ENCODE measurements at regions not wholly inside any gene's neighbourhood (a gene's known extent, or its start where the extent isn't known, plus 50 kb on each side); places are given as distances from the start of the nearest gene placed in this dataset.
"Not testable (repeated sequence)": the region's sequence is repeated elsewhere in the genome, so short reads cannot be mapped to it uniquely, and the experiment has no call there.

GRCh38 chr10:131579251-131580071, 267.9 kb upstream of the TCERG1L start:
- DNase-seq = no peak

- DNase-seq = no peak
Measured at GRCh38 chr10:131580076-131580652, 268.6 kb upstream of the TCERG1L start.

GRCh38 chr10:131580674-131581073, 269.2 kb upstream of the TCERG1L start:
- no peak for DNase-seq

DNA sequence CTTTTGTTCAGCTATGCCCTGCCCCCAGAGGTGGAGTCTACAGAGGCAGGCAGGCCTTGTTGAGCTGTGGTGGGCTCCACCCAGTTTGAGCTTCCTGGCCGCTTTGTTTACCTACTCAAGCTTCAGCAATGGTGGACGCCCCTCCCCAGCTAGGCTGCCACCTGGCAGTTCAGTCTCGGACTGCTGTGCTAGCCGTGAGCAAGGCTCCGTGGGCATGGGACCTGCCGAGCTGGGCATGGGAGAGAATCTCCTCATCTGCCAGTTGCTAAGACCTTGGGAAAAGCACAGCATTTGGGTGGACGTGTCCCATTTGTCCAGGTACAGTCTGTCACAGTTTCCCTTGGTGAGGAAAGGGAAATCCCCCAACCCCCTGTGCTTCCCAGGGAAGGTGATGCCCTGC, 270.0 kb upstream of the TCERG1L start:
- not testable (repeated sequence) for DNase-seq

DNA sequence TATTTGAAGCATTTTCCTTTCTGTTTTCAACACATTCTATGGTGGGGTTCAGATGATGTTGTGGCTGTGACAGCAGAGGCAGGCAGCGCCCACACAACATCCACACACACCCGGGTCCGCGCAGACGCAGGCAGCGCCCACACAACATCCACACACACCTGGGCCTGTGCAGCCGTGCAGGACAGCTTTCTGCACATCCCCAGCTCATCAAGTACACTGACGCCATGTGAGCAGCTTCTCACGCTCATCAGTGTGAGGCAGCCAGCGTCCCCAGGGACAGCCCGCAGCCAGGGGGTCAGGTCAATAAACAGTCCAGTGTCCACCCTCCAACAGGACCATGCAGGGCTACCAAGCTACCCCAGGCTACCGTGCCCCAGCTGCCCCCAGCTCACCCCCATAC, 272.8 kb upstream of the TCERG1L start:
- no peak for DNase-seq

GRCh38 chr10:131585761-131586160, 274.2 kb upstream of the TCERG1L start:
- no peak for DNase-seq

GRCh38 chr10:131586958-131587357, 275.4 kb upstream of the TCERG1L start:
- DNase-seq = no peak

DNA sequence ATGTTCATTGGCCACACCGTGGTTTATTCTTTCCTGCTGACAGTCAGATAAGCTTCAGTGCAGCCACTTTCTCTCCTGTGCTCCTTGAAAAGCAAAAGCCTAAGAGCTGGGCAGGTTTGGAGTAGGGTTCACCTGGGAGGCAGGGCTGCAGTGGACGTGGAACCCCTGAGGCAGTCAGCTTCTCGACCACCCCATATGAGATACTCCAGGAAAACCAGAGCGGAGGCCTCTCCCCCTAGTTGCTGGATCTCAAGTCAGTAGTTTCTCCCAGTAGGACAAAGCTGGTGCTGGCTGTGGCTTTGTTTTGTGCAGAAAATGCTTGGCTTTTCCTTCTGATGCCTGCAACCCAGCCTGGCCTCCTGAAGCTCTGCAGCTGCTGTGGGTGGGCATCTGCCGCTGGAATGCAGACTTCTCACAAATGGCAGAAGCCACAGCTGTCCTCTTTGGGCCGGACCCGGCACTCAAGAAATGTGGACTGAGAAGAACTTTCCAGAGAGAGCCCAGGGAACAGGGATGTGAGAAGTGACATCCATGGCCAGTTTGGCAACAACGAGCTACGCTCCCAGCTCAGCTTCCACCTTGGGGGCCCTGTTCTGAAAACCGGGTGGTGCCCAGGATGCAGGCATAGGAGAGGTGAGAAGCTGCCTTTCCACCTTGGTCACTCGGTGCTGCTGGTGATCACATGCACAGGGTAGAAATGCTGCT, 276.6 kb upstream of the TCERG1L start:
- no peak for DNase-seq

- no peak for DNase-seq
Measured at GRCh38 chr10:131588704-131589220, 277.2 kb upstream of the TCERG1L start.

DNA sequence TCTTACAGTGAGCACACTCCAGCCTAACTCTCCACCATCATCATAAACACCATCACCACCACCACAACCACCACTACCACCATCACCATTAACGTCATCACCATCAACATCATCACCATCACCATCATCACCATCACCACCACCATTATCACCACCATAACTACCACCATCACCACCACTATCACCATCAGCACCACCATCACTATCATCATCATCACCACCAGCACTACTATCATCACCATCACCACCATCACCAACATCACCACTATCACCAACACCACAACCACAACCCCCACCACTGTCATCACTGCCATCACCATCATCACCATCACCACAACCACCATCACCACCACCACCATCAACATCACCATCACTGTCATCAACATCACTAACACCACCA, 279.0 kb upstream of the TCERG1L start:
- no peak for DNase-seq

GRCh38 chr10:131591936-131592335, 280.4 kb upstream of the TCERG1L start:
- no peak for DNase-seq

DNA sequence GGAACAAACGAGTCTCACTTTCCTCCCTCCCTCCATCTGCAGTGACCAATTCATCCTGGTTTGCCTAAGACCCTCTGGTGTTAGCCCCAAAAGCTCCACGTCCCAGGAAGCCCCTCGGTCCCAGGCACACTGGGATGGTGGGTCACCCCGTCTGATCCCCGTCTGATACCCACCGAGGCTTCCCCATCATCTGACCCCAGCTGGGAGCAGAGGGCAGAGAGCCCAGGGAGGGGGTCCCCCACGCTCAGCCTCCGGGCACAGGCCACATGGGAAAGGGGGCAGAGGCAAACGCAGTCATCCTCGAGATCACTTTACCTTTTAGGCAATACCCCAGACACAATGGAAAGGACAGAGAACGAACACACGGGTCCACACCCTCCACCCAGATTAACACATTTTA, 291.6 kb upstream of the PPP2R2D start:
- no peak for DNase-seq

GRCh38 chr10:131615150-131615549, 285.7 kb upstream of the PPP2R2D start:
- no peak for DNase-seq

DNA sequence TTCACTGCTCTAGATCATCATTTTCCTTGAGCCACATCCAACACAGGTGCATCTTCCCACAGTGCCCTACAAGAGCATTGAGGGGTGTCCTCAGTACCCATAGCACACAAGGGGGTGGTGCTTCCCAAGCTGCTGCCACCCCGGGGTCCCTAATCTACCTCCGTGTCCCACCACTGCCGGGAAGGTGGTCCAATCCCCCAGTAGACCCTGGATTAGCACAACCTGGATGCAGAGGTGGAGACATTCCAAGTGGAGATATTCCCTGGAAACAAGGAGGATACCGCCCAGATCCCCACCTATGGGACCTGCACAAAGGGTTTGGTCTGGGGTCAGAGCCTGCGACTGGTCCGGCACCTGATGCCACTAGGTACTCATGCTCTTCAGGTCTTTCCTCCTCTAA, 284.8 kb upstream of the PPP2R2D start:
- no peak for DNase-seq

GRCh38 chr10:131617113-131617858, 283.5 kb upstream of the PPP2R2D start:
- DNase-seq = no peak

DNA sequence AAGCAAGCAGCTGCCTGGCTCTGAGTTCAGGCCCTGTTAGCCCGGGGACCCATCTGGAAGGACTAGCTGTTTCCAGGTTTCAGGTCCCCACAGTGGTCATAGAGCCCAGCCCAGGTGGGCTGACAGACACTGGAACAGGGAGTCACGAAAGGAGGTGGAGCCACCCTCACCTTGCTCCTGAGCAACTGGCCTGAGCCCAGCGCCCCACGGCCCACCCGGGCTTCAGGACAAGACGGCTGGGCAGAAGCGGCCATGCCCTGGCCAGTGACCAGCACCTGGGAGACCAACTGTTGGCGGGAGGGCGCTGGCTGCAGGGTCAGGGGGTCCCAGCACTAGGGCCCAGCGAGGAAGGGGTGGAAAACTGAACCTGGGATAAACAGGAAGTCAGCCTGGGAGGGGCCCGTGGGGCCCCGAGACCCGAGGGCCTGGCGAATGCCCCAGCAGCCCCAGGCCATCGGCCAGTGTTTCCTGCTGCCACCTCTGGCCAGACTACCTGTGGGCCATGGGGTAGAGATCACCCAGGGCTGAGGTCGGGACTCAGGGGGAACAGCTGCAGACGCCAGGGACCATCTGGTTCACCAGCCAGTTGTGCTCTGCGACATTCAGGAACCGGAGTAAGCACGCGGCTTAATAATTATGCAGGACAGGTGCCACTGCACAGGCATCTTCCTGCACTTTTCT, 282.1 kb upstream of the PPP2R2D start:
- DNase-seq = no peak

- no peak for DNase-seq
Measured at GRCh38 chr10:131620314-131620713, 280.5 kb upstream of the PPP2R2D start.

DNA sequence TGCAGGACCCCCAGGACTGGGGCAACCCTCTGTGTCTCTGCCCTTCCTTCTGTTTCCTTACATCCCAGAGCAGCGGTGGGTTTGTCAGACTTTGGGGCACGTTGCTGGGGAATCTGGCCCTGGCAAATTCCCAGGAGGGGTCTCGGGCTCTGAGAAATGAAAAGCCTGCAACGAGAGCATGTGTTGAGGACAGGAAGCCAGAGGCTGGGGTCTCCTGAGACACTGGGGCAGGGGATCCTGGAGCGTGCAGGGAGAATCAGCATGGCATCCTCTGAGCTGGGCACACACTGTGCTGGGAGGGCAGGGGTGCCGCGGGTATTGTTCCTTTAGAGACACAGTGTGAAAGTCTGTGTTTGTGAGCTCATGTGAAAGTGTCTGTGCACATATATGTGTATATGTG, 279.9 kb upstream of the PPP2R2D start:
- DNase-seq = no peak

GRCh38 chr10:131621784-131622624, 278.8 kb upstream of the PPP2R2D start:
- no peak for DNase-seq

GRCh38 chr10:131625041-131625440, 275.8 kb upstream of the PPP2R2D start:
- no peak for DNase-seq

- DNase-seq = no peak
Measured at GRCh38 chr10:131626274-131626673, 274.5 kb upstream of the PPP2R2D start.
